IPS-18a (cell line): ENCODE measurements at regions not wholly inside any gene's neighbourhood (a gene's known extent, or its start where the extent isn't known, plus 50 kb on each side); places are given as distances from the start of the nearest gene placed in this dataset.

Experiments used
- H3K27ac ChIP-seq: one replicate; pipeline ENCODE4 v1.5.1; 2013; ENCODE audit warnings: low read length
- H3K27me3 ChIP-seq: one replicate; pipeline ENCODE4 v1.6.1; 2013; ENCODE audit warnings: mild to moderate bottlenecking, low read length; ENCODE audit not compliant: control insufficient read depth, insufficient read depth
- H3K36me3 ChIP-seq: one replicate; pipeline ENCODE4 v1.6.1; 2013; ENCODE audit warnings: low read depth, low read length; ENCODE audit not compliant: control insufficient read depth
- H3K4me1 ChIP-seq: one replicate; pipeline ENCODE4 v1.6.1; 2013; ENCODE audit warnings: low read depth, low read length; ENCODE audit not compliant: control insufficient read depth
- H3K4me3 ChIP-seq: one replicate; pipeline ENCODE4 v1.5.1; 2013; ENCODE audit warnings: low read length
- H3K9ac ChIP-seq: one replicate; pipeline ENCODE4 v1.6.1; 2013; ENCODE audit warnings: mild to moderate bottlenecking, low read length, moderate library complexity
- H3K9me3 ChIP-seq: one replicate; pipeline ENCODE4 v1.6.1; 2013; ENCODE audit warnings: low read depth, low read length; ENCODE audit not compliant: control insufficient read depth

- Histone ChIP-seq H3K36me3 (no peaks in the 10 kb centered on the region), H3K4me1 (no peaks in the 10 kb centered on the region), H3K4me3 (no peak overlapping the region), H3K27ac (no peak overlapping the region), H3K9ac (no peak overlapping the region), H3K9me3 (peaks cover 5% of the 10 kb centered on the region), H3K27me3 (no peaks in the 10 kb centered on the region)
These were observed 287.5 kb downstream of the FBXW7 start for GRCh38 chr4:152248347-152248746.

GRCh38 chr4:152247271-152247975 lies 288.5 kb downstream of the FBXW7 start:
- Histone ChIP-seq H3K27ac (no peak overlapping the region), H3K9me3 (peaks cover 5% of the 10 kb centered on the region), H3K36me3 (no peaks in the 10 kb centered on the region), H3K4me1 (no peaks in the 10 kb centered on the region), H3K4me3 (no peak overlapping the region), H3K27me3 (no peaks in the 10 kb centered on the region), H3K9ac (no peak overlapping the region)

GRCh38 chr4:152246659-152247058 lies 289.2 kb downstream of the FBXW7 start:
- Histone ChIP-seq H3K4me3 (no peak overlapping the region), H3K27ac (no peak overlapping the region), H3K4me1 (no peaks in the 10 kb centered on the region), H3K9ac (no peak overlapping the region), H3K27me3 (no peaks in the 10 kb centered on the region), H3K9me3 (no peaks in the 10 kb centered on the region), H3K36me3 (no peaks in the 10 kb centered on the region)

DNA sequence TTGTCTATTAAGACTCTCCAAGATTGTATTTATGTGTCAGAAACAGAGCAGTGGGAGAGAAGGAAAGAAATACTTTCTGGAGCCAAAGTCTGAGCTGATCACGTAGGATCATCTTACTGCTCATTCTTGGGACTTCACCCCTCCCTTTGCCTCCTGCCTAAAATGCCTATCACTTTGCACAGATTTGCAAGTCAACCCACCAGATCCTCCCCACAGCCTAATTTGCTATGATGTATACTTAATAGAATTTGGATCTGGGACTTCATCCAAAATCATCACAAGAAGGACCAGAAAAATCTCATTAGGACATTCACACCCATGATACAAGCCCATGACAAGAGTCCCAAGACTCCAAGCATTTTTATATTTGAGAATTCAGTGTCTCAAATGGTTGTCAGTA lies 290.2 kb downstream of the FBXW7 start:
- no peak overlapping the region for H3K27ac ChIP-seq
- no peaks in the 10 kb centered on the region for H3K9me3 ChIP-seq
- no peaks in the 10 kb centered on the region for H3K27me3 ChIP-seq
- H3K9ac ChIP-seq = no peak overlapping the region
- H3K4me3 ChIP-seq = no peak overlapping the region
- no peaks in the 10 kb centered on the region for H3K36me3 ChIP-seq
- no peaks in the 10 kb centered on the region for H3K4me1 ChIP-seq

- Histone ChIP-seq H3K9ac (no peak overlapping the region), H3K36me3 (no peaks in the 10 kb centered on the region), H3K27ac (no peak overlapping the region), H3K4me1 (no peaks in the 10 kb centered on the region), H3K4me3 (no peak overlapping the region), H3K27me3 (no peaks in the 10 kb centered on the region), H3K9me3 (no peaks in the 10 kb centered on the region)
These were observed 291.2 kb downstream of the FBXW7 start for GRCh38 chr4:152244659-152245058.

DNA sequence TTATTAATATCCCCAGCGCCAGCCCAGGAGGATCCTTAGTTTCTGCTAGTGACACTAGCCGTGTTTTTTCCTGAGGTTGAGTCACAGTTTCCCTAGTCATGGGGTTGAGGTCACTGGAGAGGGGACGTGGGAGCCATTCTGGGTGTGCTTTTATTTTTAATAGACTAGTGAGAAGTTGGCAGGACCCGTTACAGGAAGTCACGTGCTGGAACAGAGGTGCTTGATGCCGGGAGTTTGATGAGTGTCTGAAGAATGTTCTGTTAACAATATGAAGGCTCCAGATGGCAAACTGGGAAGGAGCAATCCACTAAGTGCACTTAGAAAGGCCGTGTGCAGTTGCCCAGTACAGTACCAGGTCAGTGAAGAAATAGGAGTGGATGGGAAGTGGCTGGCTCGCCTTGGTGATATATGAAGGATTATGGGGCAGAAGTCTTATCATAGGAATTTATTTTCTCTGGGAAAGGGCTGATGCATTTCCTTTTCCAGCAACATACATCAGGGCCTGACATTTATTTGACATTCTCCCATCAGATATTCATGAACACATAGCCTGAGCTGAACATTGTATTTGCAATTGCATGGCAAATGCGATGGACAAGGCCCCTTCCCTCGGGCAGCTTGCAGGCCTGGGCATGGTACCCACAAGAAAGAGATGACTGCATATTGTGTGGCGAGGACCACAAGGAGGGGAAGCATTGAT lies 291.8 kb downstream of the FBXW7 start:
- Histone ChIP-seq H3K36me3 (no peaks in the 10 kb centered on the region), H3K9ac (no peak overlapping the region), H3K27ac (no peak overlapping the region), H3K9me3 (no peaks in the 10 kb centered on the region), H3K4me1 (no peaks in the 10 kb centered on the region), H3K27me3 (no peaks in the 10 kb centered on the region), H3K4me3 (no peak overlapping the region)

- H3K4me3 ChIP-seq = no peak overlapping the region
- H3K4me1 ChIP-seq = no peaks in the 10 kb centered on the region
- H3K9ac ChIP-seq = no peak overlapping the region
- H3K9me3 ChIP-seq = no peaks in the 10 kb centered on the region
- H3K36me3 ChIP-seq = no peaks in the 10 kb centered on the region
- no peak overlapping the region for H3K27ac ChIP-seq
- no peaks in the 10 kb centered on the region for H3K27me3 ChIP-seq
These were observed 292.7 kb downstream of the FBXW7 start for GRCh38 chr4:152243206-152243605.

DNA sequence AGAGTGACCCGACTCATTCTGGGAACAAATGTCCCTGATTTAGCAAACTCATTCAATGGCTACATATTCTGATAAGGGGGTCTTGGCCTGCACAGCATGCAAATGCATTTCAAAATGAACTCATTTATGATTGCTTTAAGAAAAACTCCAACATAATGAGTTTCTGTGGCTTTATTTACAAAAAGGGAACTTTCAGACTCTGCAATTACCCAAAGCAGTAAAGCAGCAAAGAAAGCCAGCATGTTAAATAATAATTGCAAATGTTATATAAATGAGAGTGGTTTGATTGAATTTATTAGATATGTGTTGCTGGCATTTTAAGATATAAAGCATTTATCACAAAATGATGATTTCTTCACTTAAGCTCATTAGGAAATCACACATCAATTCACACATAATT lies 295.7 kb downstream of the FBXW7 start:
- Histone ChIP-seq H3K27me3 (no peaks in the 10 kb centered on the region), H3K27ac (no peak overlapping the region), H3K9me3 (no peaks in the 10 kb centered on the region), H3K4me1 (no peaks in the 10 kb centered on the region), H3K4me3 (no peak overlapping the region), H3K36me3 (no peaks in the 10 kb centered on the region), H3K9ac (no peak overlapping the region)

DNA sequence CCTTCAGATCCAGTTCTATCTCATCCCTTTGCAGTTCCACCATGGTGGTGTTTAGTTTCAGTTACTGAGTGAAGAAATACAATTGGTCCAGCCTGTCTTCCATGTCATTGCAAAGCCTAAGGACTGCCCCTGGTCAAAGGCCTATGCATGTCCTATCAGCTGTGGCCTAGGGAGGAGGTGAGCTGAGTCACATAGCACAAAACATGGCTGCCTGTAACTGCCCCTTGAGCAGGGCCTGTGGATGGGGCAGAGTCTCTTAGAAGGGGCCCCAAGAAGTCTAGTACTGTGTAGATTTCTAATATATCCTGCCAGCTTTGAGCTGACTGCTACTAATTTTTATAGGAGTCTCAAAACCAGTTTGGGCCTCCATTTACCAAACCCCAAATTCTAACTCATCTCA lies 296.7 kb downstream of the FBXW7 start:
- no peaks in the 10 kb centered on the region for H3K9me3 ChIP-seq
- H3K36me3 ChIP-seq = no peaks in the 10 kb centered on the region
- H3K27ac ChIP-seq = no peak overlapping the region
- no peak overlapping the region for H3K4me3 ChIP-seq
- no peak overlapping the region for H3K9ac ChIP-seq
- no peaks in the 10 kb centered on the region for H3K4me1 ChIP-seq
- H3K27me3 ChIP-seq = no peaks in the 10 kb centered on the region

GRCh38 chr4:152236519-152237056 lies 299.3 kb downstream of the FBXW7 start:
- H3K27me3 ChIP-seq = no peaks in the 10 kb centered on the region
- H3K4me3 ChIP-seq = no peak overlapping the region
- H3K9ac ChIP-seq = no peak overlapping the region
- H3K27ac ChIP-seq = no peak overlapping the region
- no peaks in the 10 kb centered on the region for H3K4me1 ChIP-seq
- no peaks in the 10 kb centered on the region for H3K36me3 ChIP-seq
- H3K9me3 ChIP-seq = no peaks in the 10 kb centered on the region

- Histone ChIP-seq H3K4me3 (no peak overlapping the region), H3K36me3 (no peaks in the 10 kb centered on the region), H3K27me3 (no peaks in the 10 kb centered on the region), H3K4me1 (no peaks in the 10 kb centered on the region), H3K9me3 (no peaks in the 10 kb centered on the region), H3K27ac (no peak overlapping the region), H3K9ac (no peak overlapping the region)
These were observed 300.2 kb downstream of the FBXW7 start for GRCh38 chr4:152235718-152236117.

GRCh38 chr4:152234571-152234970 lies 301.3 kb downstream of the FBXW7 start:
- no peak overlapping the region for H3K4me3 ChIP-seq
- no peaks in the 10 kb centered on the region for H3K4me1 ChIP-seq
- H3K36me3 ChIP-seq = no peaks in the 10 kb centered on the region
- H3K27me3 ChIP-seq = no peaks in the 10 kb centered on the region
- no peak overlapping the region for H3K9ac ChIP-seq
- no peak overlapping the region for H3K27ac ChIP-seq
- peaks cover 8% of the 10 kb centered on the region for H3K9me3 ChIP-seq
